ENCODE measurements at regions not wholly inside any gene's neighbourhood (a gene's known extent, or its start where the extent isn't known, plus 50 kb on each side); places are given as distances from the start of the nearest gene placed in this dataset.

GRCh38 chr14:45651890-45652289, 398.9 kb upstream of the MIS18BP1 start:
- Histone ChIP-seq H3K4me3 (ENCODE audit: low read length) (no peak overlapping the region), H3K27me3 (ENCODE audit: low read length) (peaks cover 35% of the 10 kb centered on the region), H3K4me1 (ENCODE audit: insufficient read depth, low read length) (no peaks in the 10 kb centered on the region), H3K79me2 (ENCODE audit: low read length) (no peaks in the 10 kb centered on the region), H3K27ac (ENCODE audit: low read length) (no peak overlapping the region), H3F3A (ENCODE audit: low read length, unreplicated experiment) (no peaks in the 10 kb centered on the region), H4K20me1 (ENCODE audit: low read length) (no peaks in the 10 kb centered on the region), H3K4me2 (ENCODE audit: low read length) (no peak overlapping the region), H3K9me2 (replicated peaks; ENCODE audit: low read length) (no peaks in the 10 kb centered on the region), H2AFZ (ENCODE audit: low read length) (no peak overlapping the region), H3K9me3 (ENCODE audit: low read length) (no peaks in the 10 kb centered on the region), H3K9ac (ENCODE audit: low read length) (no peak overlapping the region), H3K36me3 (ENCODE audit: low read depth, low read length) (no peaks in the 10 kb centered on the region)
- intact Hi-C loops (cut with micrococcal nuclease), result no loop called here
- ChIA-PET POLR2A (ENCODE audit: unreplicated experiment) (no interaction called here), CTCF (no interaction called here)
- no peak for TF ChIP-seq CTCF (conservative IDR thresholded peaks at IDR 0.05; ENCODE audit: low read depth, low read length)
- no peak for TF ChIP-seq EZH2 (IDR thresholded peaks at IDR 0.05; ENCODE audit: low read length, unreplicated experiment)
- no peak for TF ChIP-seq EZH2phosphoT487 (IDR thresholded peaks at IDR 0.05; ENCODE audit: borderline replicate concordance, low read length)
- no TSS peak for BruUV-seq (replicated peaks)
- ATAC-seq (0 out of 2 replicates have a peak, but pooled peaks have one; percentile 22), DNase-seq (peak; percentile 27)

DNA sequence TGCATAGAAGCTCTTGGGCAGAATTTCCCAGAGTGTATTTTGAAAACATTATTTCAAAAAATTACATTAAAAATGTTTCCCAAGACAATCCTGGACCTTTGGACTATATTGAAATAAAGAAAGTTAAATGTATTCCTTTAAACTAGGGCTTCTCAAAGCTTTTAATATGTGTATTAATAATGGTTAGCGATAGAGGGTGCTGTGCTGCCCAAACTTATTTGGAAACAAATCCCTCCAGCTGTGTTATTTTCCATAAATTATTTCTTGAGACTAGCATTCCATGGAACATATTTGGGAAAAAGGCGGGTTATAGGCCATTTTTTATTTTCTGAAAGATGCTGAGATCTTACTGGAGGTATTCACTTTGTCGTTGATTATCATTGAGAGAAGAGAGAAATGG, 397.8 kb upstream of the MIS18BP1 start:
- POLR2A ChIA-PET (ENCODE audit: unreplicated experiment), result interaction anchor here (0.7 kb wide), 1 partner anchor 564 kb away, joined by 3 read pairs; no protein-coding TSS in a partner anchor
- no peaks in the 10 kb centered on the region for H3K36me3 ChIP-seq (ENCODE audit: low read depth, low read length)
- H3K9me2 ChIP-seq (replicated peaks; ENCODE audit: low read length), result no peaks in the 10 kb centered on the region
- H3F3A ChIP-seq (ENCODE audit: low read length, unreplicated experiment), result no peaks in the 10 kb centered on the region
- H3K4me3 ChIP-seq (ENCODE audit: low read length), result no peak overlapping the region
- CTCF ChIA-PET, result interaction anchor here (0.6 to 0.7 kb wide), 2 partner anchors 159 to 289 kb away, joined by 3 to 4 read pairs; no protein-coding TSS in a partner anchor
- no peaks in the 10 kb centered on the region for H3K79me2 ChIP-seq (ENCODE audit: low read length)
- H3K27me3 ChIP-seq (ENCODE audit: low read length), result peaks cover 35% of the 10 kb centered on the region
- no peak overlapping the region for H3K9ac ChIP-seq (ENCODE audit: low read length)
- DNase-seq (peak; percentile 35), ATAC-seq (no peak)
- H3K4me1 ChIP-seq (ENCODE audit: insufficient read depth, low read length), result no peaks in the 10 kb centered on the region
- H3K27ac ChIP-seq (ENCODE audit: low read length), result no peak overlapping the region
- no peaks in the 10 kb centered on the region for H4K20me1 ChIP-seq (ENCODE audit: low read length)
- H3K4me2 ChIP-seq (ENCODE audit: low read length), result no peak overlapping the region
- no peak overlapping the region for H2AFZ ChIP-seq (ENCODE audit: low read length)
- no TSS peak for BruUV-seq (replicated peaks)
- intact Hi-C loops (cut with micrococcal nuclease), result no loop called here
- no peaks in the 10 kb centered on the region for H3K9me3 ChIP-seq (ENCODE audit: low read length)
- no peak for TF ChIP-seq EZH2phosphoT487 (IDR thresholded peaks at IDR 0.05; ENCODE audit: borderline replicate concordance, low read length)
- no peak for TF ChIP-seq EZH2 (IDR thresholded peaks at IDR 0.05; ENCODE audit: low read length, unreplicated experiment)
- TF ChIP-seq CTCF (conservative IDR thresholded peaks at IDR 0.05; ENCODE audit: low read depth, low read length), result peak; percentile 62

DNA sequence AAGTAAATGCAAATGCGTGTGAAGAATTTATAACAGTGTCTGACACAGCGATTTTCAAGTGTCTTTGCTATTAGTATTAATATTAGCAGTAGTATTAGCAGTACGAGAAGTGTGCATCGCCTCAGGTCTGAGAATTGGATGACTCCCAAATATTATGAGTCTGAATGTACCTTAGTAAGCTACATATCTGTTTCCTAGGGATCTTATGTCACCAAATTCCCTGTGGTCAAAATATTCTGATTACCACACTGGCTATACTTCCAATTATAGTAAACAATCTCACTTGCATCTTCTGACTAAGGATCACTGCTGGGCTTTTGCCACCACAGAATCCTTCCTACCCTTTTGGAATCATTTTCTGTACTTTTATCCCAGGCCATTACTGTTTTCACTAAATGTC, 396.0 kb upstream of the MIS18BP1 start:
- no peaks in the 10 kb centered on the region for H4K20me1 ChIP-seq (ENCODE audit: low read length)
- H3K4me3 ChIP-seq (ENCODE audit: low read length), result no peak overlapping the region
- no TSS peak for BruUV-seq (replicated peaks)
- intact Hi-C loops (cut with micrococcal nuclease), result no loop called here
- peak; percentile 52 for DNase-seq
- no peaks in the 10 kb centered on the region for H3K9me2 ChIP-seq (replicated peaks; ENCODE audit: low read length)
- no peaks in the 10 kb centered on the region for H3K36me3 ChIP-seq (ENCODE audit: low read depth, low read length)
- H3K9me3 ChIP-seq (ENCODE audit: low read length), result no peaks in the 10 kb centered on the region
- no peak overlapping the region for H3K27ac ChIP-seq (ENCODE audit: low read length)
- no peaks in the 10 kb centered on the region for H3K4me1 ChIP-seq (ENCODE audit: insufficient read depth, low read length)
- H3K79me2 ChIP-seq (ENCODE audit: low read length), result no peaks in the 10 kb centered on the region
- peaks cover 21% of the 10 kb centered on the region for H3K27me3 ChIP-seq (ENCODE audit: low read length)
- no peak overlapping the region for H2AFZ ChIP-seq (ENCODE audit: low read length)
- H3K4me2 ChIP-seq (ENCODE audit: low read length), result no peak overlapping the region
- TF ChIP-seq CTCF (conservative IDR thresholded peaks at IDR 0.05; ENCODE audit: low read depth, low read length) (no peak), EZH2 (IDR thresholded peaks at IDR 0.05; ENCODE audit: low read length, unreplicated experiment) (no peak), EZH2phosphoT487 (IDR thresholded peaks at IDR 0.05; ENCODE audit: borderline replicate concordance, low read length) (no peak)
- ChIA-PET CTCF (no interaction called here), POLR2A (ENCODE audit: unreplicated experiment) (no interaction called here)
- H3K9ac ChIP-seq (ENCODE audit: low read length), result no peak overlapping the region
- H3F3A ChIP-seq (ENCODE audit: low read length, unreplicated experiment), result no peaks in the 10 kb centered on the region
- ATAC-seq, result no peak
